HepG2 (cell line): ENCODE measurements at regions not wholly inside any gene's neighbourhood (a gene's known extent, or its start where the extent isn't known, plus 50 kb on each side); places are given as distances from the start of the nearest gene placed in this dataset.

Experiments
- ATF7 ChIP-seq, 2 experiments: fragments of 450-650 bp in 1 of 2; sonication (generic) in 1 of 2; formaldehyde crosslinking in 1 of 2; IDR thresholded peaks; 2 replicates each; pipeline versions ENCODE4 v1.4.0 to v1.6.1; 2016 to 2020; ENCODE audit warnings: antibody characterized with exemption in 1 of 2, mild to moderate bottlenecking in 1 of 2, missing genetic modification reagents in 1 of 2
- CBX2 ChIP-seq, 2 experiments: fragments of 200-600 bp in 1 of 2; sonication (generic); formaldehyde crosslinking in 1 of 2; IDR thresholded peaks; 2 replicates each; pipeline versions ENCODE4 v1.7.0 to v1.8.1; 2018 to 2022; ENCODE audit warnings: low read depth in 2 of 2, low read length in 1 of 2, mild to moderate bottlenecking in 1 of 2, missing genetic modification reagents in 1 of 2
- FOXM1 ChIP-seq: sonication (generic); formaldehyde crosslinking; IDR thresholded peaks from 2 replicates; pipeline ENCODE4 v1.5.0; 2020; ENCODE audit warnings: missing genetic modification reagents
- SRSF4 ChIP-seq: fragments of 200-400 bp; formaldehyde crosslinking; IDR thresholded peaks from one replicate; pipeline ENCODE4 v1.6.1; 2018; ENCODE audit warnings: mild to moderate bottlenecking, low read depth, low read length, moderate library complexity; ENCODE audit not compliant: poor library complexity, severe bottlenecking
- ZNF24 ChIP-seq: fragments of 450-650 bp; IDR thresholded peaks from 2 replicates; pipeline ENCODE4 v1.6.1; 2017; ENCODE audit warnings: antibody characterized with exemption, mild to moderate bottlenecking
- ZNF776 ChIP-seq: sonication (generic); formaldehyde crosslinking; IDR thresholded peaks from 2 replicates; pipeline ENCODE4 v1.4.0; 2020; ENCODE audit warnings: mild to moderate bottlenecking, missing genetic modification reagents
- TF ChIP-seq, protein P1 (sequence below): sonication (generic); formaldehyde crosslinking; IDR thresholded peaks from 2 replicates; pipeline ENCODE4 v1.4.0; 2020; ENCODE audit warnings: missing genetic modification reagents
- TF ChIP-seq, protein P2 (sequence below): sonication (generic); formaldehyde crosslinking; IDR thresholded peaks from 2 replicates; pipeline ENCODE4 v1.5.0; 2020; ENCODE audit warnings: mild to moderate bottlenecking, missing genetic modification reagents, moderate library complexity
- TF ChIP-seq, protein P3 (sequence below): sonication (generic); formaldehyde crosslinking; IDR thresholded peaks from 2 replicates; pipeline ENCODE4 v1.4.0; 2020; ENCODE audit warnings: missing genetic modification reagents

DNA sequence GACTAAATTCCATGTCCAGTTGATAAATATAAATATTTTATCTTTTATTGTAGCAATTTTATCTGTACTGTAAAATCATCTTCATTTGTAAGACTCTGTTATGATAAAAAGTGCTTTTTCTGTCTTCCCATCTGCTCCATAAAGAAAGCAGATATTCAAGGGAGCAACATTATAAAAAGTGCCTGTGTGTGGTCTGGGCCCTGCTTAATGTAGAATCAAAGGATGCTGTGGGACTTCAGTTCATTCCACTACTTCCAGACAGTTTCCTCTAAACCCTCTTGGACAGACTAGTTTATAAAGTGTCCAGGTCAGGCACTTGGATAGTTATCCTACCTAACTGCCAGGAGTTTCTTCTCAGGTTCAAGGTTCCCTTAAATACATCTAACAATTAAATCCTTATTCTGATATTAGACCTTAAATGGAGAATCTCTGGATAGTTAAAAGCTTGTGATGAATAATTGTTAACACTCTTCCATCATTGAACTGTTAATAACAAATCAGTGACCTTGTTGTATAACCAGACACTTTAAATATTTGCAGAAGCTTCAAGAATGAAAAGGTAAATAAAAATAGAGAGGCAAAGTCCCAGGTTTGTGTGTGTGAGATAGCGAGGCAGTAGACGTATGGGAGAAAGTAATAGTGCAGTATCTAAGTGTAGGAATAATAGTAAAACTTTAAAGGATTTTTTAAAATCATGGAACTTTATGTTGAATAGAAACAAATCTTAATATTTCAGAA, 237.5 kb upstream of the CTSO start:
- TF ChIP-seq SRSF4: no peak
- TF ChIP-seq ZNF776 (CRISPR knock-in tag): no peak
- TF ChIP-seq, protein P1, sequence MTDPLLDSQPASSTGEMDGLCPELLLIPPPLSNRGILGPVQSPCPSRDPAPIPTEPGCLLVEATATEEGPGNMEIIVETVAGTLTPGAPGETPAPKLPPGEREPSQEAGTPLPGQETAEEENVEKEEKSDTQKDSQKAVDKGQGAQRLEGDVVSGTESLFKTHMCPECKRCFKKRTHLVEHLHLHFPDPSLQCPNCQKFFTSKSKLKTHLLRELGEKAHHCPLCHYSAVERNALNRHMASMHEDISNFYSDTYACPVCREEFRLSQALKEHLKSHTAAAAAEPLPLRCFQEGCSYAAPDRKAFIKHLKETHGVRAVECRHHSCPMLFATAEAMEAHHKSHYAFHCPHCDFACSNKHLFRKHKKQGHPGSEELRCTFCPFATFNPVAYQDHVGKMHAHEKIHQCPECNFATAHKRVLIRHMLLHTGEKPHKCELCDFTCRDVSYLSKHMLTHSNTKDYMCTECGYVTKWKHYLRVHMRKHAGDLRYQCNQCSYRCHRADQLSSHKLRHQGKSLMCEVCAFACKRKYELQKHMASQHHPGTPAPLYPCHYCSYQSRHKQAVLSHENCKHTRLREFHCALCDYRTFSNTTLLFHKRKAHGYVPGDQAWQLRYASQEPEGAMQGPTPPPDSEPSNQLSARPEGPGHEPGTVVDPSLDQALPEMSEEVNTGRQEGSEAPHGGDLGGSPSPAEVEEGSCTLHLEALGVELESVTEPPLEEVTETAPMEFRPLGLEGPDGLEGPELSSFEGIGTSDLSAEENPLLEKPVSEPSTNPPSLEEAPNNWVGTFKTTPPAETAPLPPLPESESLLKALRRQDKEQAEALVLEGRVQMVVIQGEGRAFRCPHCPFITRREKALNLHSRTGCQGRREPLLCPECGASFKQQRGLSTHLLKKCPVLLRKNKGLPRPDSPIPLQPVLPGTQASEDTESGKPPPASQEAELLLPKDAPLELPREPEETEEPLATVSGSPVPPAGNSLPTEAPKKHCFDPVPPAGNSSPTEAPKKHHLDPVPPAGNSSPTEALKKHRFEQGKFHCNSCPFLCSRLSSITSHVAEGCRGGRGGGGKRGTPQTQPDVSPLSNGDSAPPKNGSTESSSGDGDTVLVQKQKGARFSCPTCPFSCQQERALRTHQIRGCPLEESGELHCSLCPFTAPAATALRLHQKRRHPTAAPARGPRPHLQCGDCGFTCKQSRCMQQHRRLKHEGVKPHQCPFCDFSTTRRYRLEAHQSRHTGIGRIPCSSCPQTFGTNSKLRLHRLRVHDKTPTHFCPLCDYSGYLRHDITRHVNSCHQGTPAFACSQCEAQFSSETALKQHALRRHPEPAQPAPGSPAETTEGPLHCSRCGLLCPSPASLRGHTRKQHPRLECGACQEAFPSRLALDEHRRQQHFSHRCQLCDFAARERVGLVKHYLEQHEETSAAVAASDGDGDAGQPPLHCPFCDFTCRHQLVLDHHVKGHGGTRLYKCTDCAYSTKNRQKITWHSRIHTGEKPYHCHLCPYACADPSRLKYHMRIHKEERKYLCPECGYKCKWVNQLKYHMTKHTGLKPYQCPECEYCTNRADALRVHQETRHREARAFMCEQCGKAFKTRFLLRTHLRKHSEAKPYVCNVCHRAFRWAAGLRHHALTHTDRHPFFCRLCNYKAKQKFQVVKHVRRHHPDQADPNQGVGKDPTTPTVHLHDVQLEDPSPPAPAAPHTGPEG: no peak
- TF ChIP-seq, protein P2, sequence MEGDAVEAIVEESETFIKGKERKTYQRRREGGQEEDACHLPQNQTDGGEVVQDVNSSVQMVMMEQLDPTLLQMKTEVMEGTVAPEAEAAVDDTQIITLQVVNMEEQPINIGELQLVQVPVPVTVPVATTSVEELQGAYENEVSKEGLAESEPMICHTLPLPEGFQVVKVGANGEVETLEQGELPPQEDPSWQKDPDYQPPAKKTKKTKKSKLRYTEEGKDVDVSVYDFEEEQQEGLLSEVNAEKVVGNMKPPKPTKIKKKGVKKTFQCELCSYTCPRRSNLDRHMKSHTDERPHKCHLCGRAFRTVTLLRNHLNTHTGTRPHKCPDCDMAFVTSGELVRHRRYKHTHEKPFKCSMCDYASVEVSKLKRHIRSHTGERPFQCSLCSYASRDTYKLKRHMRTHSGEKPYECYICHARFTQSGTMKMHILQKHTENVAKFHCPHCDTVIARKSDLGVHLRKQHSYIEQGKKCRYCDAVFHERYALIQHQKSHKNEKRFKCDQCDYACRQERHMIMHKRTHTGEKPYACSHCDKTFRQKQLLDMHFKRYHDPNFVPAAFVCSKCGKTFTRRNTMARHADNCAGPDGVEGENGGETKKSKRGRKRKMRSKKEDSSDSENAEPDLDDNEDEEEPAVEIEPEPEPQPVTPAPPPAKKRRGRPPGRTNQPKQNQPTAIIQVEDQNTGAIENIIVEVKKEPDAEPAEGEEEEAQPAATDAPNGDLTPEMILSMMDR: no peak
- no peak for TF ChIP-seq FOXM1 (CRISPR knock-in tag)
- TF ChIP-seq ATF7 (IDR thresholded peaks at IDR 0.05): no peak
- no peak for TF ChIP-seq ATF7 (CRISPR knock-in tag; IDR thresholded peaks at IDR 0.05)
- TF ChIP-seq, protein P3, sequence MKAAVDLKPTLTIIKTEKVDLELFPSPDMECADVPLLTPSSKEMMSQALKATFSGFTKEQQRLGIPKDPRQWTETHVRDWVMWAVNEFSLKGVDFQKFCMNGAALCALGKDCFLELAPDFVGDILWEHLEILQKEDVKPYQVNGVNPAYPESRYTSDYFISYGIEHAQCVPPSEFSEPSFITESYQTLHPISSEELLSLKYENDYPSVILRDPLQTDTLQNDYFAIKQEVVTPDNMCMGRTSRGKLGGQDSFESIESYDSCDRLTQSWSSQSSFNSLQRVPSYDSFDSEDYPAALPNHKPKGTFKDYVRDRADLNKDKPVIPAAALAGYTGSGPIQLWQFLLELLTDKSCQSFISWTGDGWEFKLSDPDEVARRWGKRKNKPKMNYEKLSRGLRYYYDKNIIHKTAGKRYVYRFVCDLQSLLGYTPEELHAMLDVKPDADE (CRISPR knock-in tag): no peak
- TF ChIP-seq CBX2 (IDR thresholded peaks at IDR 0.05; ENCODE audit: low read depth, low read length): no peak
- TF ChIP-seq CBX2 (CRISPR knock-in tag; IDR thresholded peaks at IDR 0.05; ENCODE audit: low read depth): no peak
- no peak for TF ChIP-seq ZNF24
